DND-41 (cell line): ENCODE measurements at regions not wholly inside any gene's neighbourhood (a gene's known extent, or its start where the extent isn't known, plus 50 kb on each side); places are given as distances from the start of the nearest gene placed in this dataset.

ENCODE experiments used
- CTCF ChIP-seq: IDR thresholded peaks from 2 replicates; pipeline ENCODE4 v1.5.1; 2012; ENCODE audit warnings: borderline replicate concordance, low read length, moderate library complexity, mild to moderate bottlenecking; ENCODE audit not compliant: poor library complexity, severe bottlenecking; ENCODE audit errors: extremely low read depth
- EZH2 ChIP-seq: IDR thresholded peaks from 3 replicates; pipeline ENCODE4 v1.6.1; 2012; ENCODE audit warnings: borderline replicate concordance, low read depth, mild to moderate bottlenecking, moderate library complexity, low read length, inconsistent platforms; ENCODE audit not compliant: severe bottlenecking

- no peak for TF ChIP-seq EZH2
- TF ChIP-seq CTCF: no peak
Observed at GRCh38 chr2:176826984-176827668, 385.5 kb upstream of the HNRNPA3 start.
